H1 (cell line): ENCODE measurements at regions not wholly inside any gene's neighbourhood (a gene's known extent, or its start where the extent isn't known, plus 50 kb on each side); places are given as distances from the start of the nearest gene placed in this dataset.

Experiments
- CTCF ChIA-PET: fragments of 300-600 bp; sonication (Branson Sonifier 250); formaldehyde crosslinking; loops from one replicate; lab custom pipeline; 2021; ENCODE audit not compliant: partially characterized antibody; lab: Charles Lee
- POLR2A ChIA-PET: fragments of 300-600 bp; sonication (Branson Sonifier 250); formaldehyde crosslinking; loops from one replicate; lab custom pipeline; 2021; ENCODE audit warnings: inconsistent platforms; ENCODE audit not compliant: partially characterized antibody; lab: Charles Lee
- DNase-seq, 2 experiments: peaks; one replicate each; pipeline versions ENCODE4 v3.0.0 to v3.0.0-alpha.2; 2010 to 2022; ENCODE audit warnings: low spot score in 2 of 2, low read depth in 1 of 2, mixed read lengths in 1 of 2
- FAIRE-seq: peaks from 2 replicates; lab custom pipeline; 2011; peaks lifted over from hg19 to GRCh38; lab: Jason Lieb, UNC
- H2AFZ ChIP-seq: 2 replicates; pipeline ENCODE4 v1.8.1; 2012; ENCODE audit warnings: low read length, inconsistent platforms
- H2AK5ac ChIP-seq: 2 replicates; pipeline ENCODE4 v1.6.1; 2013; ENCODE audit warnings: low read depth, low read length
- H2BK120ac ChIP-seq: replicated peaks from 2 replicates; pipeline ENCODE3; 2013; ENCODE audit warnings: low read depth, low read length, inconsistent platforms
- H2BK12ac ChIP-seq: 2 replicates; pipeline ENCODE4 v1.6.1; 2013; ENCODE audit warnings: low read depth, low read length
- H2BK15ac ChIP-seq: 2 replicates; pipeline ENCODE4 v1.6.1; 2013; ENCODE audit warnings: low read length
- H2BK20ac ChIP-seq: 2 replicates; pipeline ENCODE4 v1.6.1; 2013; ENCODE audit warnings: low read length
- H2BK5ac ChIP-seq: 2 replicates; pipeline ENCODE4 v1.6.1; 2013; ENCODE audit warnings: low read depth, low read length
- H3K14ac ChIP-seq: 2 replicates; pipeline ENCODE4 v1.6.1; 2013; ENCODE audit warnings: inconsistent platforms; ENCODE audit not compliant: insufficient read length
- H3K18ac ChIP-seq: 2 replicates; pipeline ENCODE4 v1.6.1; 2013; ENCODE audit warnings: low read length; ENCODE audit errors: extremely low read depth
- H3K23ac ChIP-seq: 2 replicates; pipeline ENCODE4 v1.6.1; 2013; ENCODE audit warnings: inconsistent platforms; ENCODE audit not compliant: insufficient read length
- H3K23me2 ChIP-seq: 2 replicates; pipeline ENCODE4 v1.6.1; 2013; ENCODE audit warnings: low read depth, low read length
- H3K27ac ChIP-seq: 2 replicates; pipeline ENCODE4 v1.6.1; 2011; ENCODE audit warnings: low read depth, low read length, inconsistent platforms
- H3K27me3 ChIP-seq, 4 experiments: replicated peaks in 1 of 4; 1 replicate in 1 of 4; 2 replicates in 3 of 4; pipeline versions ENCODE4 v1.6.1 to v1.8.1; 2011 to 2013; ENCODE audit warnings: low read length in 3 of 4, mild to moderate bottlenecking in 3 of 4, inconsistent platforms in 2 of 4, mixed read lengths in 2 of 4, moderate library complexity in 1 of 4; ENCODE audit not compliant: control insufficient read depth in 3 of 4, insufficient read depth in 3 of 4; ENCODE audit errors: extremely low read depth in 1 of 4
- H3K36me3 ChIP-seq, 4 experiments: 2 replicates each; pipeline versions ENCODE4 v1.6.1 to v1.8.1; 2011 to 2013; ENCODE audit warnings: mild to moderate bottlenecking in 4 of 4, low read length in 3 of 4, moderate library complexity in 2 of 4, control low read depth in 1 of 4, inconsistent platforms in 1 of 4; ENCODE audit not compliant: insufficient read depth in 4 of 4, control insufficient read depth in 2 of 4
- H3K4ac ChIP-seq: replicated peaks from 2 replicates; pipeline ENCODE3; 2013; ENCODE audit warnings: low read length, low read depth, mixed read lengths, inconsistent platforms; ENCODE audit not compliant: insufficient read length
- H3K4me1 ChIP-seq, 4 experiments: replicated peaks in 1 of 4; 1 replicate in 1 of 4; 2 replicates in 3 of 4; pipeline versions ENCODE4 v1.6.1 to v1.8.1; 2011 to 2013; ENCODE audit warnings: low read length in 3 of 4, inconsistent platforms in 2 of 4, mixed read lengths in 1 of 4; ENCODE audit not compliant: insufficient read depth in 4 of 4, control insufficient read depth in 3 of 4
- H3K4me2 ChIP-seq, 2 experiments: 2 replicates each; pipeline versions ENCODE4 v1.6.1 to v1.8.1; 2011 to 2013; ENCODE audit warnings: low read depth in 2 of 2, low read length in 2 of 2, control low read depth in 1 of 2, inconsistent platforms in 1 of 2, mild to moderate bottlenecking in 1 of 2; ENCODE audit not compliant: insufficient read depth in 1 of 2
- H3K4me3 ChIP-seq, 4 experiments: fragments of 200-600, 300-600 bp in 1 of 4; sonication (generic), shearing (Covaris generic), sonication (Bioruptor Twin) in 1 of 4; 2 replicates each; pipeline versions ENCODE4 v1.5.1 to v1.8.1; 2011 to 2016; ENCODE audit warnings: low read length in 4 of 4, low read depth in 3 of 4, control low read depth in 2 of 4, inconsistent platforms in 2 of 4, mild to moderate bottlenecking in 2 of 4, mixed read lengths in 1 of 4, moderate library complexity in 1 of 4; ENCODE audit not compliant: insufficient read depth in 2 of 4; ENCODE audit errors: extremely low read depth in 1 of 4
- H3K56ac ChIP-seq: replicated peaks from 2 replicates; pipeline ENCODE3; 2013; ENCODE audit warnings: low read depth, mild to moderate bottlenecking, mixed read lengths, low read length, inconsistent platforms; ENCODE audit not compliant: insufficient read length
- H3K79me1 ChIP-seq: 2 replicates; pipeline ENCODE4 v1.6.1; 2013; ENCODE audit warnings: low read depth, low read length, control low read depth
- H3K79me2 ChIP-seq, 2 experiments: 2 replicates each; pipeline versions ENCODE4 v1.6.1 to v1.8.1; 2012 to 2013; ENCODE audit warnings: low read length in 2 of 2, mild to moderate bottlenecking in 2 of 2, inconsistent platforms in 1 of 2; ENCODE audit not compliant: insufficient read depth in 2 of 2, control insufficient read depth in 1 of 2
- H3K9ac ChIP-seq, 4 experiments: replicated peaks in 1 of 4; 1 replicate in 1 of 4; 2 replicates in 3 of 4; pipeline versions ENCODE4 v1.6.1 to v1.8.1; 2011 to 2013; ENCODE audit warnings: low read depth in 3 of 4, low read length in 3 of 4, control low read depth in 2 of 4, mild to moderate bottlenecking in 2 of 4, moderate library complexity in 2 of 4, inconsistent platforms in 1 of 4; ENCODE audit errors: extremely low read depth in 1 of 4
- H3K9me3 ChIP-seq, 2 experiments: 2 replicates each; pipeline versions ENCODE4 v1.6.1 to v1.8.1; 2012 to 2013; ENCODE audit warnings: mild to moderate bottlenecking in 2 of 2, moderate library complexity in 2 of 2, control low read depth in 1 of 2, inconsistent platforms in 1 of 2, low read depth in 1 of 2, low read length in 1 of 2, mixed read lengths in 1 of 2; ENCODE audit not compliant: insufficient read depth in 2 of 2
- H4K20me1 ChIP-seq, 2 experiments: replicated peaks in 1 of 2; 2 replicates each; pipeline versions ENCODE3 to v1.8.1; 2011 to 2013; ENCODE audit warnings: inconsistent platforms in 2 of 2, low read length in 2 of 2, mild to moderate bottlenecking in 1 of 2; ENCODE audit not compliant: insufficient read depth in 2 of 2, control insufficient read depth in 1 of 2
- H4K5ac ChIP-seq: 2 replicates; pipeline ENCODE4 v1.6.1; 2013; ENCODE audit warnings: low read length, low read depth, mixed read lengths, inconsistent platforms; ENCODE audit not compliant: insufficient read length
- H4K8ac ChIP-seq: 2 replicates; pipeline ENCODE4 v1.8.0; 2013; ENCODE audit warnings: mild to moderate bottlenecking, moderate library complexity, low read length, inconsistent platforms; ENCODE audit not compliant: insufficient read depth; ENCODE audit errors: extremely low read depth
- H4K91ac ChIP-seq: replicated peaks from 2 replicates; pipeline ENCODE3; 2013; ENCODE audit warnings: low read length, mixed read lengths, inconsistent platforms; ENCODE audit not compliant: insufficient read length
- BACH1 ChIP-seq: IDR thresholded peaks from 2 replicates; pipeline ENCODE4 v1.6.1; 2012; ENCODE audit warnings: low read length, improper control_type of control experiment
- CBX8 ChIP-seq: fragments of 300-800, 300-1000 bp; sonication (generic); IDR thresholded peaks from 2 replicates; pipeline ENCODE4 v1.7.1; 2016; ENCODE audit warnings: low read depth, low read length, borderline replicate concordance
- EGR1 ChIP-seq: IDR thresholded peaks from 2 replicates; pipeline ENCODE4 v1.6.1; 2011; ENCODE audit warnings: low read depth, low read length, borderline replicate concordance
- EP300 ChIP-seq, 2 experiments: IDR thresholded peaks; 1 replicate in 1 of 2; 2 replicates in 1 of 2; pipeline ENCODE4 v1.6.1; 2011 to 2012; ENCODE audit warnings: low read depth in 2 of 2, low read length in 2 of 2, mild to moderate bottlenecking in 2 of 2, borderline replicate concordance in 1 of 2, inconsistent platforms in 1 of 2, moderate library complexity in 1 of 2
- GABPA ChIP-seq: IDR thresholded peaks from 2 replicates; pipeline ENCODE4 v1.6.1; 2011; ENCODE audit warnings: mild to moderate bottlenecking, low read length, moderate library complexity, borderline replicate concordance; ENCODE audit not compliant: insufficient read depth
- GTF2F1 ChIP-seq: IDR thresholded peaks from 2 replicates; pipeline ENCODE4 v1.6.1; 2012; ENCODE audit warnings: low read depth, low read length, improper control_type of control experiment, borderline replicate concordance
- PHF8 ChIP-seq: fragments of 200-600 bp; sonication (generic); conservative IDR thresholded peaks from 2 replicates; pipeline ENCODE4 v1.7.1; 2012; ENCODE audit warnings: low read depth, mild to moderate bottlenecking, inconsistent platforms, low read length, moderate library complexity
- RNF2 ChIP-seq: fragments of 200-900, 300-1000 bp; sonication (generic); IDR thresholded peaks from 2 replicates; pipeline ENCODE4 v1.7.1; 2016; ENCODE audit warnings: borderline replicate concordance, low read depth, mild to moderate bottlenecking, antibody characterized with exemption, low read length; ENCODE audit not compliant: poor library complexity, severe bottlenecking; ENCODE audit errors: missing control alignments
- SIN3A ChIP-seq, 2 experiments: IDR thresholded peaks in 1 of 2; conservative IDR thresholded peaks in 1 of 2; 2 replicates each; pipeline ENCODE4 v1.6.1; 2011 to 2012; ENCODE audit warnings: low read length in 2 of 2, improper control_type of control experiment in 1 of 2, low read depth in 1 of 2, mild to moderate bottlenecking in 1 of 2
- TCF12 ChIP-seq: IDR thresholded peaks from 2 replicates; pipeline ENCODE4 v1.6.1; 2011; ENCODE audit warnings: low read depth, mild to moderate bottlenecking, low read length
- YY1 ChIP-seq: IDR thresholded peaks from 2 replicates; pipeline ENCODE4 v1.6.1; 2011; ENCODE audit warnings: low read depth, mild to moderate bottlenecking, low read length
- WGBS, 2 experiments: shearing (Covaris generic) in 1 of 2; methylation state at CpG; one replicate each; pipeline versions ENCODE4 v1.1.6 to v1.1.7; 2013 to 2015; ENCODE audit warnings: low lambda C conversion rate in 2 of 2, mixed read lengths in 2 of 2, inconsistent platforms in 1 of 2, low coverage in 1 of 2, missing lambda C conversion rate in 1 of 2; ENCODE audit not compliant: insufficient replicate concordance in 2 of 2, insufficient coverage in 1 of 2, insufficient read length in 1 of 2; ENCODE audit errors: extremely low coverage in 1 of 2, missing lambda C conversion rate in 1 of 2; 5-methylcytosine and 5-hydroxymethylcytosine counted together

GRCh38 chr11:93267383-93267782, 63.2 kb upstream of the DEUP1 start:
- Histone ChIP-seq H3K4ac (no peak overlapping the region), H3K56ac (no peak overlapping the region), H3K79me2 (no peaks in the 10 kb centered on the region), H3K27ac (no peak overlapping the region), H4K91ac (no peak overlapping the region), H3K14ac (no peak overlapping the region), H2BK12ac (no peak overlapping the region), H3K4me3 (no peak overlapping the region), H4K8ac (no peak overlapping the region), H2AK5ac (no peak overlapping the region), H3K36me3 (no peaks in the 10 kb centered on the region), H2BK15ac (no peak overlapping the region), H3K9ac (no peak overlapping the region), H3K4me1 (no peaks in the 10 kb centered on the region), H3K23ac (no peak overlapping the region), H3K4me2 (no peak overlapping the region), H3K23me2 (no peaks in the 10 kb centered on the region), H3K18ac (no peak overlapping the region), H3K9me3 (no peaks in the 10 kb centered on the region), H2BK5ac (no peak overlapping the region), H3K27me3 (no peaks in the 10 kb centered on the region), H2AFZ (no peak overlapping the region), H2BK20ac (no peak overlapping the region), H4K20me1 (no peaks in the 10 kb centered on the region), H2BK120ac (no peak overlapping the region), H4K5ac (no peak overlapping the region), H3K79me1 (no peaks in the 10 kb centered on the region)
- CTCF ChIA-PET = interaction anchor here (1.1 to 1.6 kb wide), 3 partner anchors 265 to 348 kb away, joined by 3 read pairs; no protein-coding TSS in a partner anchor
- TF ChIP-seq PHF8 = no peak
- no peak for TF ChIP-seq TCF12
- no peak for TF ChIP-seq EP300 (IDR thresholded peaks at IDR 0.05; ENCODE audit: borderline replicate concordance in 1 of 2, low read depth in 2 of 2, low read length in 2 of 2)
- no peak for TF ChIP-seq BACH1
- no peak for TF ChIP-seq EGR1
- TF ChIP-seq RNF2 = no peak
- TF ChIP-seq YY1 = no peak
- TF ChIP-seq SIN3A (conservative IDR thresholded peaks at IDR 0.05 in 1 of 2, IDR thresholded peaks at IDR 0.05 in 1 of 2; ENCODE audit: low read depth in 1 of 2, low read length in 2 of 2) = no peak
- no peak for TF ChIP-seq GTF2F1
- TF ChIP-seq GABPA = no peak
- no peak for TF ChIP-seq CBX8
- WGBS, 2 experiments = 89% methylated on average over 5 of the region's 5 CpGs; no CpG with 5 or more reads in 1 of the 2 experiments
- DNase-seq = no peak
- POLR2A ChIA-PET = interaction anchor here (0.6 kb wide), 1 partner anchor 22 kb away, joined by 3 read pairs; no protein-coding TSS in a partner anchor
- no peak for FAIRE-seq
